ENCODE measurements at regions not wholly inside any gene's neighbourhood (a gene's known extent, or its start where the extent isn't known, plus 50 kb on each side); places are given as distances from the start of the nearest gene placed in this dataset.
"Not testable (repeated sequence)": the region's sequence is repeated elsewhere in the genome, so short reads cannot be mapped to it uniquely, and the experiment has no call there.

DNA sequence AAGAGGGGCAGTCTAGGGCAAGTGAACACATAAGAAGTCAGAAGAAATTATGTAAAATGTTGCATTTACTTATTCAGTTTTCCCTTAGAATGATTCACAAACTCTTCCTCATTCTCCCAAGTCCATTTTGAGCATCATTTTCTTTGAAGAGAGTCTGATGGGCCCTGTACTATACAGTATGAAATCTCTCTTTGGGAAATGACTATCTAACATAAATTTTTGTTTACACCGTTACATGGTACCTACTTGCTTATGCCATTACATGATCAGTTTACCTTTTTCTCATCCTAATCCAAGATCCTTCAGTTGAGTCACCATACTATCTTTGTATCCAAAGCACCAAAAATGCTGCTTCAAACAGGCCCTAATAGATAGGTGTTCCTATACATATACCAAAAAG lies 4774.4 kb upstream of the OR11H1 start:
- TF ChIP-seq, protein P1, sequence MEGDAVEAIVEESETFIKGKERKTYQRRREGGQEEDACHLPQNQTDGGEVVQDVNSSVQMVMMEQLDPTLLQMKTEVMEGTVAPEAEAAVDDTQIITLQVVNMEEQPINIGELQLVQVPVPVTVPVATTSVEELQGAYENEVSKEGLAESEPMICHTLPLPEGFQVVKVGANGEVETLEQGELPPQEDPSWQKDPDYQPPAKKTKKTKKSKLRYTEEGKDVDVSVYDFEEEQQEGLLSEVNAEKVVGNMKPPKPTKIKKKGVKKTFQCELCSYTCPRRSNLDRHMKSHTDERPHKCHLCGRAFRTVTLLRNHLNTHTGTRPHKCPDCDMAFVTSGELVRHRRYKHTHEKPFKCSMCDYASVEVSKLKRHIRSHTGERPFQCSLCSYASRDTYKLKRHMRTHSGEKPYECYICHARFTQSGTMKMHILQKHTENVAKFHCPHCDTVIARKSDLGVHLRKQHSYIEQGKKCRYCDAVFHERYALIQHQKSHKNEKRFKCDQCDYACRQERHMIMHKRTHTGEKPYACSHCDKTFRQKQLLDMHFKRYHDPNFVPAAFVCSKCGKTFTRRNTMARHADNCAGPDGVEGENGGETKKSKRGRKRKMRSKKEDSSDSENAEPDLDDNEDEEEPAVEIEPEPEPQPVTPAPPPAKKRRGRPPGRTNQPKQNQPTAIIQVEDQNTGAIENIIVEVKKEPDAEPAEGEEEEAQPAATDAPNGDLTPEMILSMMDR (conservative IDR thresholded peaks at IDR 0.05 in 1 of 2, IDR thresholded peaks at IDR 0.05 in 1 of 2; ENCODE audit: extremely low read depth in 1 of 2, insufficient read depth in 1 of 2, low read depth in 1 of 2, low read length in 2 of 2) = not testable (repeated sequence)
- not testable (repeated sequence) for TF ChIP-seq EZH2 (IDR thresholded peaks at IDR 0.05; ENCODE audit: borderline replicate concordance, low read length)

Data from mammary epithelial cell (primary cell).